Loucy (cell line): ENCODE measurements at regions not wholly inside any gene's neighbourhood (a gene's known extent, or its start where the extent isn't known, plus 50 kb on each side); places are given as distances from the start of the nearest gene placed in this dataset.

Experiments used
- H2AFZ ChIP-seq: fragments of 200-600 bp; sonication (generic); 2 replicates; pipeline ENCODE4 v1.6.0; 2016; ENCODE audit warnings: antibody characterized with exemption, mild to moderate bottlenecking, low read length, moderate library complexity
- H3F3A ChIP-seq: fragments of 200-600 bp; 2 replicates; pipeline ENCODE4 v1.6.0; 2016; ENCODE audit warnings: antibody characterized with exemption, low read depth, mild to moderate bottlenecking
- H3K27me3 ChIP-seq: fragments of 200-600 bp; sonication (generic); 2 replicates; pipeline ENCODE4 v1.6.1; 2014; ENCODE audit warnings: low read length, mild to moderate bottlenecking; ENCODE audit not compliant: insufficient read depth, poor library complexity, severe bottlenecking
- H3K36me3 ChIP-seq: fragments of 200-600 bp; sonication (generic); 2 replicates; pipeline ENCODE4 v1.6.1; 2016; ENCODE audit warnings: low read length; ENCODE audit not compliant: insufficient read depth
- H3K4me1 ChIP-seq: fragments of 200-600 bp; sonication (generic); 2 replicates; pipeline ENCODE4 v1.5.1; 2014; ENCODE audit warnings: low read length, mild to moderate bottlenecking; ENCODE audit not compliant: insufficient read depth, poor library complexity, severe bottlenecking
- H3K4me2 ChIP-seq: fragments of 200-600 bp; sonication (generic); 2 replicates; pipeline ENCODE4 v1.6.0; 2014; ENCODE audit warnings: antibody characterized with exemption, low read length, low read depth, mild to moderate bottlenecking; ENCODE audit not compliant: poor library complexity, severe bottlenecking
- H3K4me3 ChIP-seq: fragments of 200-600 bp; sonication (generic); 2 replicates; pipeline ENCODE4 v1.5.1; 2014; ENCODE audit warnings: low read length, mild to moderate bottlenecking, mixed read lengths; ENCODE audit not compliant: poor library complexity, severe bottlenecking
- H3K79me2 ChIP-seq: fragments of 200-600 bp; sonication (generic); 2 replicates; pipeline ENCODE4 v1.6.1; 2014; ENCODE audit warnings: low read length; ENCODE audit not compliant: insufficient read depth
- H3K9ac ChIP-seq: fragments of 200-600 bp; sonication (generic); 2 replicates; pipeline ENCODE4 v1.6.0; 2014; ENCODE audit warnings: mild to moderate bottlenecking, low read depth, low read length, moderate library complexity; ENCODE audit not compliant: poor library complexity, severe bottlenecking
- H3K9me2 ChIP-seq: fragments of 200-600 bp; sonication (generic); replicated peaks from 2 replicates; pipeline ENCODE4 v1.6.1; 2016; ENCODE audit warnings: low read depth, low read length, mixed read lengths
- H3K9me3 ChIP-seq: fragments of 200-600 bp; sonication (generic); 2 replicates; pipeline ENCODE4 v1.6.1; 2014; ENCODE audit warnings: mild to moderate bottlenecking, antibody characterized with exemption, low read length, low read depth; ENCODE audit not compliant: insufficient read depth
- H4K20me1 ChIP-seq: fragments of 200-600 bp; sonication (generic); 2 replicates; pipeline ENCODE4 v1.6.0; 2014; ENCODE audit warnings: antibody characterized with exemption, low read length, mild to moderate bottlenecking; ENCODE audit not compliant: insufficient read depth, poor library complexity, severe bottlenecking
- CTCF ChIP-seq: fragments of 200-600 bp; sonication (generic); conservative IDR thresholded peaks from 2 replicates; pipeline ENCODE4 v1.5.1; 2014; ENCODE audit warnings: mild to moderate bottlenecking, antibody characterized with exemption, low read length
- EZH2phosphoT487 ChIP-seq: fragments of 200-600 bp; IDR thresholded peaks from 2 replicates; pipeline ENCODE4 v1.6.1; 2018; ENCODE audit warnings: antibody characterized with exemption, mild to moderate bottlenecking, moderate library complexity, borderline replicate concordance

GRCh38 chr5:86671536-86671935 is 53.8 kb downstream of the COX7C start:
- Histone ChIP-seq H3K4me1 (peaks cover 58% of the 10 kb centered on the region), H4K20me1 (no peaks in the 10 kb centered on the region), H3K9me2 (no peaks in the 10 kb centered on the region), H3K4me3 (peak overlapping the region; percentile 74), H3K79me2 (peaks cover 67% of the 10 kb centered on the region), H2AFZ (no peak overlapping the region), H3K9me3 (no peaks in the 10 kb centered on the region), H3K36me3 (no peaks in the 10 kb centered on the region), H3K9ac (no peak overlapping the region), H3F3A (no peaks in the 10 kb centered on the region), H3K4me2 (peak overlapping the region; percentile 82), H3K27me3 (no peaks in the 10 kb centered on the region)
- no peak for TF ChIP-seq CTCF
- TF ChIP-seq EZH2phosphoT487, result no peak

- Histone ChIP-seq H3K36me3 (no peaks in the 10 kb centered on the region), H3K4me3 (no peak overlapping the region), H3K4me2 (no peak overlapping the region), H3K79me2 (peaks cover 54% of the 10 kb centered on the region), H3K9ac (no peak overlapping the region), H3K9me2 (no peaks in the 10 kb centered on the region), H3K4me1 (peaks cover 51% of the 10 kb centered on the region), H2AFZ (no peak overlapping the region), H3F3A (no peaks in the 10 kb centered on the region), H3K27me3 (no peaks in the 10 kb centered on the region), H3K9me3 (no peaks in the 10 kb centered on the region), H4K20me1 (no peaks in the 10 kb centered on the region)
- TF ChIP-seq EZH2phosphoT487 (no peak), CTCF (no peak)
These were observed 56.3 kb downstream of the COX7C start for GRCh38 chr5:86674069-86674468.

GRCh38 chr5:86675311-86675710 is 57.6 kb downstream of the COX7C start:
- H3K4me2 ChIP-seq, result peak overlapping the region; percentile 35
- no peaks in the 10 kb centered on the region for H3K36me3 ChIP-seq
- no peak overlapping the region for H2AFZ ChIP-seq
- no peak for TF ChIP-seq CTCF
- TF ChIP-seq EZH2phosphoT487, result no peak
- H3K9me3 ChIP-seq, result no peaks in the 10 kb centered on the region
- no peak overlapping the region for H3K4me3 ChIP-seq
- no peaks in the 10 kb centered on the region for H3K27me3 ChIP-seq
- H3K9ac ChIP-seq, result no peak overlapping the region
- H3F3A ChIP-seq, result no peaks in the 10 kb centered on the region
- H4K20me1 ChIP-seq, result no peaks in the 10 kb centered on the region
- H3K9me2 ChIP-seq, result no peaks in the 10 kb centered on the region
- peaks cover 50% of the 10 kb centered on the region for H3K79me2 ChIP-seq
- peaks cover 49% of the 10 kb centered on the region for H3K4me1 ChIP-seq
